22Rv1 (cell line): ENCODE measurements at regions not wholly inside any gene's neighbourhood (a gene's known extent, or its start where the extent isn't known, plus 50 kb on each side); places are given as distances from the start of the nearest gene placed in this dataset.
"Not testable (repeated sequence)": the region's sequence is repeated elsewhere in the genome, so short reads cannot be mapped to it uniquely, and the experiment has no call there.

Source experiments
- H3K27ac ChIP-seq: fragments of 450-650 bp; 2 replicates; pipeline ENCODE4 v1.5.1; 2017
- ZFX ChIP-seq: fragments of 450-650 bp; IDR thresholded peaks from 2 replicates; pipeline ENCODE4 v1.6.1; 2017; ENCODE audit warnings: antibody characterized with exemption, borderline replicate concordance
- TF ChIP-seq, protein P1 (sequence below): fragments of 450-650 bp; IDR thresholded peaks from 2 replicates; pipeline ENCODE4 v1.5.1; 2017; ENCODE audit warnings: mild to moderate bottlenecking

DNA sequence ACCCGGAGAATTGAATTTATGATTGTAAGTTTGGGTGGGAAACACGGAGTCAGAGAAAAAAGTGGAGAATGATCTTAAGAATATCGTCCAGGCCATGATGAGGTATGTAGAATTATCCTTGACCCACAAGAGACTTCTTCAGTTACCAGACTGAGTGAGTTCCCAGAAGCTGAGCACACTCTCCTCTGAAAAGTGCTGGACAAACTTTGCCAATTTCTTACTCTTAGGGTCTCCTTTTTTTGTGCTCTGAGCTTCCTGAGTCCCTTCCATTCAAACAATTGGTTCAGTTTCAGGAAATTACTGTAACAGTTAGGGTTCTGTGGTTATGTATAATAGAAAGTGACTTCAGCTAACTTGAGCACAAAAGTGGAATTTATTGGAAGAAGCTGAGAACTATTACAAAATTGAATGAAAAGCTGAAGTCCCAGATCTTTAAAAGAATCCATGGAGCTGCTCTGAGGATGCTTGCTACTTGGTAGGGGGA lies 50.6 kb upstream of the EHBP1 start:
- H3K27ac ChIP-seq: no peak overlapping the region
- TF ChIP-seq, protein P1, sequence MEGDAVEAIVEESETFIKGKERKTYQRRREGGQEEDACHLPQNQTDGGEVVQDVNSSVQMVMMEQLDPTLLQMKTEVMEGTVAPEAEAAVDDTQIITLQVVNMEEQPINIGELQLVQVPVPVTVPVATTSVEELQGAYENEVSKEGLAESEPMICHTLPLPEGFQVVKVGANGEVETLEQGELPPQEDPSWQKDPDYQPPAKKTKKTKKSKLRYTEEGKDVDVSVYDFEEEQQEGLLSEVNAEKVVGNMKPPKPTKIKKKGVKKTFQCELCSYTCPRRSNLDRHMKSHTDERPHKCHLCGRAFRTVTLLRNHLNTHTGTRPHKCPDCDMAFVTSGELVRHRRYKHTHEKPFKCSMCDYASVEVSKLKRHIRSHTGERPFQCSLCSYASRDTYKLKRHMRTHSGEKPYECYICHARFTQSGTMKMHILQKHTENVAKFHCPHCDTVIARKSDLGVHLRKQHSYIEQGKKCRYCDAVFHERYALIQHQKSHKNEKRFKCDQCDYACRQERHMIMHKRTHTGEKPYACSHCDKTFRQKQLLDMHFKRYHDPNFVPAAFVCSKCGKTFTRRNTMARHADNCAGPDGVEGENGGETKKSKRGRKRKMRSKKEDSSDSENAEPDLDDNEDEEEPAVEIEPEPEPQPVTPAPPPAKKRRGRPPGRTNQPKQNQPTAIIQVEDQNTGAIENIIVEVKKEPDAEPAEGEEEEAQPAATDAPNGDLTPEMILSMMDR: no peak
- TF ChIP-seq ZFX: no peak

DNA sequence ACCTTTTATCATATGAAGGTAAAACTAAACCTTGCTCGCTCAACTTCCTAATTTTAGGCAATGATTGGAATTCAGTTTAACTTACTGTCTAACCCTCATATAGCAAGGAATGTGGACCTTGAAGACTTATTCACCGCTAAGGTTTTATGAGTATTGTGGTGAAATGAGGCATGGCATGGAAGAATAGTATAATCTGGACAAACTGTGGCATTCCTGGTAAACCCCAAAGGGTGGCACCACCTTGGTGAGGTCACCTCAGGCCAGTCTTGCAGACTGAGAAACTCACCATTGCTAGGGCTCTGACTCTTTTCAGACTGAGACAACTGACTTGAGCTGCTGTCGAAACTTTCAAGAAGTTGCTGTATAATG lies 51.1 kb upstream of the EHBP1 start:
- no peak overlapping the region for H3K27ac ChIP-seq
- TF ChIP-seq ZFX: no peak
- TF ChIP-seq, protein P1: no peak

DNA sequence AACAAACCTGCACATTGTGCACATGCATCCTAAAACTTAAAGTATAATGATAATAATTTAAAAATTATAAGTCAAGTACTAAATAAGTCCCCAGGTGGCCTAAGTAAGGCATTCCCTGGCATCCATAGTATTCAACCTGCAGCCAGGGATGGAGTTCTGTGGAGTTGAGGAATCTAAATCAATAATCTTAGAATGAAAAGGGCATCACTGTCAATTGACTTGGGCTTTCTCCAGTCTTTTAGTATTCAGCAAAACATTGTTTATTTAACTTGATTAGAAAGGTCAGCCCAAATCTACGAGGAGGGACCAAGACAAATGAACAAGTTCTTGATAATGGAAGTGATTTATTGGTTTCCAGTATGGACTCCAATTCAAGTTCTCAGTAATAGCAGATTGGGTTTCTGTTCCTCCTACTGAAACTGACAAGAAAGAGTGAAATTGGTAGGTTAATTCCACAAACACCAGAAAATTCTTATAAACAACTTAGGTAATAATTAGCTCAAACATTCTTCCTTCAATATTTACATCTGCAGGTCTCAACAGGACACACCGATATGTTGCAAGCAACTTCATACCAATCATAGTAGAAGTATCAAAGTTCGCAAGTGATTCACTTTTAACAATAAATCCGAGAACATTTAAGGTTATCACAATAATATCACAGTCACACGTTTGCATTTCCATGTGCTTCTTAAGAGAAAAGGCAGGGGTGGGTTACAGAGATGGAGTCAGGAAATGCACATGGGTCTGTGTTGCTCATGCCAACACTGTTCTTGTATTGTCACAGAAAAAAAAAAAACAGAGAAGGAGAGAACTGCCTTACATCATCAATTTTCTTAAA lies 51.7 kb upstream of the EHBP1 start:
- H3K27ac ChIP-seq: no peak overlapping the region
- no peak for TF ChIP-seq ZFX
- TF ChIP-seq, protein P1: no peak

DNA sequence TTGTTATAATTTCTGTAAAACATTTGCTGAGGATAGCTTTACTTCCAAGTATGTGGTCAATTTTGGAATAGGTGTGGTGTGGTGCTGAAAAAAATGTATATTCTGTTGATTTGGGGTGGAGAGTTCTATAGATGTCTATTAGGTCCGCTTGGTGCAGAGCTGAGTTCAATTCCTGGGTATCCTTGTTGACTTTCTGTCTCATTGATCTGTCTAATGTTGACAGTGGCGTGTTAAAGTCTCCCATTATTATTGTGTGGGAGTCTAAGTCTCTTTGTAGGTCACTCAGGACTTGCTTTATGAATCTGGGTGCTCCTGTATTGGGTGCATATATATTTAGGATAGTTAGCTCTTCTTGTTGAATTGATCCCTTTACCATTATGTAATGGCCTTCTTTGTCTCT lies 56.4 kb upstream of the EHBP1 start:
- H3K27ac ChIP-seq: not testable (repeated sequence)

DNA sequence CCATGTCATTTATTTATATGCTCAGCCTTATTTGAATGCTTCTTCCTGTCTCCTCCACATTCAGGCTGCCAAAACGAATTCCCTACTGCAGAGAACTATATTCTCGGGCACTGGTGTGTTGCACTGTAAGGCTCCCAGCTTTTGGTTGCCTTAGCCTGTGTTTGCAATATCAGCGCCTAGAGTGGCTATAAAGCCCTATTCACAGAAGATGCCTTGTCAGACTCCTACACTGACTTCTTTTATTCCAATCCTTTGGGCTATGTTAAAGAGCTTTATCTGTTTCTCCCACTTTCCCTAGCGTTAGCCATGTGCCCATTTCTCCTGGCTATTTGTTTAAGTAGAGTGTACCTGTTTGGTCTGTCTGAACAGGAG lies 62.4 kb upstream of the EHBP1 start:
- TF ChIP-seq ZFX: no peak
- TF ChIP-seq, protein P1: no peak
- H3K27ac ChIP-seq: no peak overlapping the region

DNA sequence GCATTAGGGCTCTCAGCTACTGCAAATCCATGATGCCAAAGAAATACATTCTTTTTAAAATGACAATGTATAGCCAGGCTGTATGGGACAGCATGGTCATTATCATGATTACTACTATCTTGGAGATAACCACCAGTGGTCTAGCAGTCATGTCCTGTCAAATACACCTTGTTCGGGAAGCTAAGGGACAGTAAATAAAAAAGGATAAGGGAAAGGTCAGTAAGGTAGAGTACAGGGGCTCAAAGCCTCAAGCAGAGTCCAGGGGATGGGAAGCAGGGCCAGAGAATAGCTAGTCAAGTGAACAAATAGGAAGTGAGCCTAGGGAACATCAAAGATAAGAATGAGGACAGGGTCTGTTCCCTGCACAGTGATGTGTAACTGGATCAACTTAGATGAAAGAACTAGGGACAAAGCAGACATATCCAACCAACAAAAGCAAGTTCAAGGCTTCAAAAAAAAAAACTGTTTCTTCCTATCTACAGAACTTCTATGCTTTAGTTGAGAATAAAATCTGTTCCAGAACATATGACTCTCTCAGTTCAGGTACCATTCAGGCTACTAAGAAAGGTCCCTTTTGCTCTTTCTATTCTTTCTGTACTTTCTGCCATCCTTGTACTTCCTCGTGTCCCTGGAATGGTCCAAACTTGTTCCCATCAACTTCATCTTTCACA lies 62.9 kb upstream of the EHBP1 start:
- no peak for TF ChIP-seq ZFX
- TF ChIP-seq, protein P1: no peak
- H3K27ac ChIP-seq: no peak overlapping the region

DNA sequence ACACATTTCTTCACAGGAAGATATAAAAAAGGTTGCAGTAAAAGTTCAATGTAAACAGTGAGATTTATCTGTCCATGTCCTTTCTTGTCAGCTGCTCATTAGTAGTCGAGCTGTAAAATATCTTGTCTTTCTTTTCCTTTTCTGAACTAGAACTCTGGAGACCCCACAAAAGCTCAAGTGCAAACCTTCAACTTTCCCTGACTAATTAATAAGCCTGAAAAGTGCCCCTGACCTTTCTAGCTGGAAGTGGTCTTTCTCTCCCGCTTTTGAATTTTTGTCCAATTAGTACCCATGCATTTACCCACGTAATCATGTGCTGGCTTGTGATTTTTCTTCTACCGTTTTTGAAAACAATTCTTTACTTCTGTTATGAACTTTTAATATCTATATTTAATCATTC lies 63.6 kb upstream of the EHBP1 start:
- no peak overlapping the region for H3K27ac ChIP-seq
- TF ChIP-seq, protein P1: no peak
- TF ChIP-seq ZFX: no peak
